ENCODE measurements at regions not wholly inside any gene's neighbourhood (a gene's known extent, or its start where the extent isn't known, plus 50 kb on each side); places are given as distances from the start of the nearest gene placed in this dataset.

GRCh38 chr7:125347269-125347668 is 417.6 kb upstream of the POT1 start:
- TF ChIP-seq CTCF (IDR thresholded peaks at IDR 0.05; ENCODE audit: low read depth, low read length, poor library complexity, severe bottlenecking) (no peak), EZH2phosphoT487 (IDR thresholded peaks at IDR 0.05; ENCODE audit: borderline replicate concordance, low read length) (no peak)
- Histone ChIP-seq H3K4me3 (ENCODE audit: low read length) (no peak overlapping the region), H3K79me2 (ENCODE audit: control insufficient read depth, low read length) (no peaks in the 10 kb centered on the region), H3K27me3 (ENCODE audit: control insufficient read depth, low read length) (no peaks in the 10 kb centered on the region), H4K20me1 (ENCODE audit: control insufficient read depth, insufficient read depth, low read depth, low read length) (no peaks in the 10 kb centered on the region), H3K27ac (ENCODE audit: low read depth, low read length) (no peak overlapping the region), H3F3A (ENCODE audit: control insufficient read depth, insufficient read depth) (no peaks in the 10 kb centered on the region), H3K4me2 (ENCODE audit: low read length) (no peak overlapping the region), H3K36me3 (ENCODE audit: control insufficient read depth, low read length) (no peaks in the 10 kb centered on the region), H3K9me3 (ENCODE audit: control insufficient read depth, insufficient read depth, low read length) (no peaks in the 10 kb centered on the region), H3K9me2 (replicated peaks; ENCODE audit: control insufficient read depth, low read length) (no peaks in the 10 kb centered on the region), H3K4me1 (ENCODE audit: control insufficient read depth, low read length) (peaks cover 9% of the 10 kb centered on the region)

DNA sequence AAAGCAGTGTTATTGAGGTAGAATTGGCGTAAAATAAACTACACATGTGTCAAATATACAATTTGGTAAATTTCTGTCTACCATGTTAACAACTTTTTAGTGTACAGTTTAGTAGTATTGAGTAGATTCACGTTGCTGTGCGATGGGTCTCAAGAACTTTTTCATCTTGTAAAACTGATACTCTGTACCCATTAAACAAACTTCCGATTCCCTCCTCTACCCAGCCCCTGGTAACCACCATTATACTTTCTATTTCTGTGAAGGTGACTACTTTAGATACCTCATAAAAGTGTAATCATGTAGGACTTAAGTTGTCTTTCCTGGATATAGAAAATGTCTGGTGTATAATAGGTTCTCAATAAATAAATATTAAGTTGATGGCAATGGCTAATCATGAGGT is 408.5 kb upstream of the POT1 start:
- no peaks in the 10 kb centered on the region for H3K79me2 ChIP-seq (ENCODE audit: control insufficient read depth, low read length)
- no peaks in the 10 kb centered on the region for H3F3A ChIP-seq (ENCODE audit: control insufficient read depth, insufficient read depth)
- H3K27me3 ChIP-seq (ENCODE audit: control insufficient read depth, low read length): no peaks in the 10 kb centered on the region
- no peak overlapping the region for H3K4me3 ChIP-seq (ENCODE audit: low read length)
- TF ChIP-seq CTCF (IDR thresholded peaks at IDR 0.05; ENCODE audit: low read depth, low read length, poor library complexity, severe bottlenecking) (no peak), EZH2phosphoT487 (IDR thresholded peaks at IDR 0.05; ENCODE audit: borderline replicate concordance, low read length) (no peak)
- no peak overlapping the region for H3K4me2 ChIP-seq (ENCODE audit: low read length)
- no peaks in the 10 kb centered on the region for H4K20me1 ChIP-seq (ENCODE audit: control insufficient read depth, insufficient read depth, low read depth, low read length)
- H3K9me2 ChIP-seq (replicated peaks; ENCODE audit: control insufficient read depth, low read length): no peaks in the 10 kb centered on the region; the same call in 1 of the 2 replicates
- H3K36me3 ChIP-seq (ENCODE audit: control insufficient read depth, low read length): no peaks in the 10 kb centered on the region
- no peaks in the 10 kb centered on the region for H3K4me1 ChIP-seq (ENCODE audit: control insufficient read depth, low read length)
- no peak overlapping the region for H3K27ac ChIP-seq (ENCODE audit: low read depth, low read length)
- no peaks in the 10 kb centered on the region for H3K9me3 ChIP-seq (ENCODE audit: control insufficient read depth, insufficient read depth, low read length)

- Histone ChIP-seq H3K4me1 (ENCODE audit: control insufficient read depth, low read length) (no peaks in the 10 kb centered on the region), H3K36me3 (ENCODE audit: control insufficient read depth, low read length) (no peaks in the 10 kb centered on the region), H3K4me2 (ENCODE audit: low read length) (no peak overlapping the region), H3K4me3 (ENCODE audit: low read length) (no peak overlapping the region), H3K27me3 (ENCODE audit: control insufficient read depth, low read length) (no peaks in the 10 kb centered on the region), H4K20me1 (ENCODE audit: control insufficient read depth, insufficient read depth, low read depth, low read length) (no peaks in the 10 kb centered on the region), H3K9me2 (replicated peaks; ENCODE audit: control insufficient read depth, low read length) (no peaks in the 10 kb centered on the region; the same call in 1 of the 2 replicates), H3K79me2 (ENCODE audit: control insufficient read depth, low read length) (no peaks in the 10 kb centered on the region), H3K9me3 (ENCODE audit: control insufficient read depth, insufficient read depth, low read length) (no peaks in the 10 kb centered on the region), H3F3A (ENCODE audit: control insufficient read depth, insufficient read depth) (no peaks in the 10 kb centered on the region), H3K27ac (ENCODE audit: low read depth, low read length) (no peak overlapping the region)
- no peak for TF ChIP-seq CTCF (IDR thresholded peaks at IDR 0.05; ENCODE audit: low read depth, low read length, poor library complexity, severe bottlenecking)
Observed at GRCh38 chr7:125336326-125336725, 406.7 kb upstream of the POT1 start.

Measured in DOHH2 (cell line).